ENCODE measurements at regions not wholly inside any gene's neighbourhood (a gene's known extent, or its start where the extent isn't known, plus 50 kb on each side); places are given as distances from the start of the nearest gene placed in this dataset.

GRCh38 chr6:45727228-45727627 lies 288.4 kb downstream of the CLIC5 start:
- in situ Hi-C loops (cut with HindIII; ENCODE audit: low pct_unique_long_range_greater_than_20kb, low sequenced_read_pairs) = no loop called here
- no peak for DNase-seq (ENCODE audit: low read depth in 1 of 2, low spot score in 1 of 2)
- no peak for TF ChIP-seq JUND (IDR thresholded peaks at IDR 0.05; ENCODE audit: low read depth)

- TF ChIP-seq JUND (IDR thresholded peaks at IDR 0.05; ENCODE audit: low read depth) = no peak
- in situ Hi-C loops (cut with HindIII; ENCODE audit: low pct_unique_long_range_greater_than_20kb, low sequenced_read_pairs) = no loop called here
- DNase-seq (ENCODE audit: low read depth in 1 of 2, low spot score in 1 of 2) = no peak
Measured at GRCh38 chr6:45726444-45726843, 289.2 kb downstream of the CLIC5 start.

- DNase-seq (ENCODE audit: low read depth in 1 of 2, low spot score in 1 of 2) = no peak
- in situ Hi-C loops (cut with HindIII; ENCODE audit: low pct_unique_long_range_greater_than_20kb, low sequenced_read_pairs) = no loop called here
- TF ChIP-seq JUND (IDR thresholded peaks at IDR 0.05; ENCODE audit: low read depth) = no peak
Measured at GRCh38 chr6:45724511-45724910, 291.1 kb downstream of the CLIC5 start.

- DNase-seq (ENCODE audit: low read depth in 1 of 2, low spot score in 1 of 2) = no peak
- no peak for TF ChIP-seq JUND (IDR thresholded peaks at IDR 0.05; ENCODE audit: low read depth)
- in situ Hi-C loops (cut with HindIII; ENCODE audit: low pct_unique_long_range_greater_than_20kb, low sequenced_read_pairs) = no loop called here
Measured at GRCh38 chr6:45724027-45724426, 291.6 kb downstream of the CLIC5 start.

- TF ChIP-seq JUND (IDR thresholded peaks at IDR 0.05; ENCODE audit: low read depth) = no peak
- DNase-seq (ENCODE audit: low read depth in 1 of 2, low spot score in 1 of 2) = peak in 1 of 2 experiments; percentile 16
- in situ Hi-C loops (cut with HindIII; ENCODE audit: low pct_unique_long_range_greater_than_20kb, low sequenced_read_pairs) = no loop called here
Measured at GRCh38 chr6:45722876-45723275, 292.8 kb downstream of the CLIC5 start.

GRCh38 chr6:45721665-45722064 lies 294.0 kb downstream of the CLIC5 start:
- in situ Hi-C loops (cut with HindIII; ENCODE audit: low pct_unique_long_range_greater_than_20kb, low sequenced_read_pairs) = no loop called here
- DNase-seq (ENCODE audit: low read depth in 1 of 2, low spot score in 1 of 2) = peak in 1 of 2 experiments; percentile 35
- TF ChIP-seq JUND (IDR thresholded peaks at IDR 0.05; ENCODE audit: low read depth) = no peak

GRCh38 chr6:45718871-45719270 lies 296.8 kb downstream of the CLIC5 start:
- no peak for DNase-seq (ENCODE audit: low read depth in 1 of 2, low spot score in 1 of 2)
- in situ Hi-C loops (cut with HindIII; ENCODE audit: low pct_unique_long_range_greater_than_20kb, low sequenced_read_pairs) = no loop called here

GRCh38 chr6:45718131-45718530 lies 297.5 kb downstream of the CLIC5 start:
- DNase-seq (ENCODE audit: low read depth in 1 of 2, low spot score in 1 of 2) = no peak
- TF ChIP-seq JUND (IDR thresholded peaks at IDR 0.05; ENCODE audit: low read depth) = no peak
- in situ Hi-C loops (cut with HindIII; ENCODE audit: low pct_unique_long_range_greater_than_20kb, low sequenced_read_pairs) = no loop called here

More at GRCh38 chr6:45718871-45719270, 296.8 kb downstream of the CLIC5 start:
- no peak for TF ChIP-seq JUND (IDR thresholded peaks at IDR 0.05; ENCODE audit: low read depth)

GRCh38 chr6:45717715-45718114 lies 297.9 kb downstream of the CLIC5 start:
- TF ChIP-seq JUND (IDR thresholded peaks at IDR 0.05; ENCODE audit: low read depth) = no peak
- in situ Hi-C loops (cut with HindIII; ENCODE audit: low pct_unique_long_range_greater_than_20kb, low sequenced_read_pairs) = no loop called here
- no peak for DNase-seq (ENCODE audit: low read depth in 1 of 2, low spot score in 1 of 2)

GRCh38 chr6:45717027-45717426 lies 298.6 kb downstream of the CLIC5 start:
- in situ Hi-C loops (cut with HindIII; ENCODE audit: low pct_unique_long_range_greater_than_20kb, low sequenced_read_pairs) = no loop called here
- no peak for DNase-seq (ENCODE audit: low read depth in 1 of 2, low spot score in 1 of 2)
- TF ChIP-seq JUND (IDR thresholded peaks at IDR 0.05; ENCODE audit: low read depth) = no peak

- in situ Hi-C loops (cut with HindIII; ENCODE audit: low pct_unique_long_range_greater_than_20kb, low sequenced_read_pairs) = no loop called here
- DNase-seq (ENCODE audit: low read depth in 1 of 2, low spot score in 1 of 2) = no peak
- TF ChIP-seq JUND (IDR thresholded peaks at IDR 0.05; ENCODE audit: low read depth) = no peak
Measured at GRCh38 chr6:45715508-45715803, 300.2 kb downstream of the CLIC5 start.

- TF ChIP-seq JUND (IDR thresholded peaks at IDR 0.05; ENCODE audit: low read depth) = no peak
- in situ Hi-C loops (cut with HindIII; ENCODE audit: low pct_unique_long_range_greater_than_20kb, low sequenced_read_pairs) = no loop called here
- peak; percentile 70 to 91 for DNase-seq (ENCODE audit: low read depth in 1 of 2, low spot score in 1 of 2)
Measured at GRCh38 chr6:45714741-45715507, 300.7 kb downstream of the CLIC5 start.

GRCh38 chr6:45714006-45714730 lies 301.5 kb downstream of the CLIC5 start:
- in situ Hi-C loops (cut with HindIII; ENCODE audit: low pct_unique_long_range_greater_than_20kb, low sequenced_read_pairs) = no loop called here
- TF ChIP-seq JUND (IDR thresholded peaks at IDR 0.05; ENCODE audit: low read depth) = no peak
- DNase-seq (ENCODE audit: low read depth in 1 of 2, low spot score in 1 of 2) = no peak

Data from T47D (cell line).